ENCODE measurements at regions not wholly inside any gene's neighbourhood (a gene's known extent, or its start where the extent isn't known, plus 50 kb on each side); places are given as distances from the start of the nearest gene placed in this dataset.

DNA sequence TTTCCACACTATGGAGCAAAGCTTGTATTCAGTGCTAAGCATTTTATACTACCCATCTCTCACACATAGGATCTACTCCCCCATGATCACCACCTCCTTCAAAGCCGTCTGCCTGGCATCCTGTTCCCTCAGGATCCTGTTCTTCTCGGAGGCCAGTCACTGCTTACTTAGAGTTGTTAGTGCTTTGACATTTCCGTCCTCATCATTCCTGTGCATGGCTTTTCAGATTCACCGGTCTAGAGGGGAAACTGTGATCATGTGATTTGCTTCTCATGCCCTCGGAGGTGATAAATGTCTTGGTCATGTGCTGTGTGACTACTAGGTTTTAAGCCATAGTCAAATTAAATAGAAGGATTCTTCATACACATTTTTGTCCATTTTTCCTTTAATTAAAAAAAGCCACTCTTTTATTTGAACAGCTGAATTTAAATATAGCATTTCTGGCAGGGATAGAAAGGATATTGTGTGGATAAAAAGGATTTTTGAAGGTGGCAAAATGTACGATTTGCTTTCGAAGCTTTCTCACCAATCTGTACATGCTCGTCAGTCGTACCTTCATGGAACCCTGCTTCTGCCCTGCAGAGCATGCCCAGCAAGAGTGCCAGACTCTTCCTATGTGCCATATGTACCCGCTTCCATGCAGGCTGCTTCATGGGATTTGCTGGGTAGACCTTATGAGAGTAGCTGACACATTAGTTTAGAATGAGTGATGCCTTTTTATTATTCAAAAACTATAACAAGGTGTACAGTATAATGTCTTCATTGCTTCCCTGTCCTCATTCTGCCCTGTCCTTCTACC is 53.3 kb downstream of the BMAL2 start:
- TF ChIP-seq, protein P1, sequence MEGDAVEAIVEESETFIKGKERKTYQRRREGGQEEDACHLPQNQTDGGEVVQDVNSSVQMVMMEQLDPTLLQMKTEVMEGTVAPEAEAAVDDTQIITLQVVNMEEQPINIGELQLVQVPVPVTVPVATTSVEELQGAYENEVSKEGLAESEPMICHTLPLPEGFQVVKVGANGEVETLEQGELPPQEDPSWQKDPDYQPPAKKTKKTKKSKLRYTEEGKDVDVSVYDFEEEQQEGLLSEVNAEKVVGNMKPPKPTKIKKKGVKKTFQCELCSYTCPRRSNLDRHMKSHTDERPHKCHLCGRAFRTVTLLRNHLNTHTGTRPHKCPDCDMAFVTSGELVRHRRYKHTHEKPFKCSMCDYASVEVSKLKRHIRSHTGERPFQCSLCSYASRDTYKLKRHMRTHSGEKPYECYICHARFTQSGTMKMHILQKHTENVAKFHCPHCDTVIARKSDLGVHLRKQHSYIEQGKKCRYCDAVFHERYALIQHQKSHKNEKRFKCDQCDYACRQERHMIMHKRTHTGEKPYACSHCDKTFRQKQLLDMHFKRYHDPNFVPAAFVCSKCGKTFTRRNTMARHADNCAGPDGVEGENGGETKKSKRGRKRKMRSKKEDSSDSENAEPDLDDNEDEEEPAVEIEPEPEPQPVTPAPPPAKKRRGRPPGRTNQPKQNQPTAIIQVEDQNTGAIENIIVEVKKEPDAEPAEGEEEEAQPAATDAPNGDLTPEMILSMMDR (IDR thresholded peaks at IDR 0.05; ENCODE audit: poor library complexity) = no peak
- no peak for TF ChIP-seq EZH2 (IDR thresholded peaks at IDR 0.05; ENCODE audit: borderline replicate concordance)
- TF ChIP-seq EZH2phosphoT487 (IDR thresholded peaks at IDR 0.05; ENCODE audit: low read depth, severe bottlenecking, unreplicated experiment) = no peak
